Spinal cord (tissue), 9 donors: ENCODE measurements at regions not wholly inside any gene's neighbourhood (a gene's known extent, or its start where the extent isn't known, plus 50 kb on each side); places are given as distances from the start of the nearest gene placed in this dataset.
"Not testable (repeated sequence)": the region's sequence is repeated elsewhere in the genome, so short reads cannot be mapped to it uniquely, and the experiment has no call there.

ENCODE experiments used
- DNase-seq, 6 donors: peaks; one replicate each; pipeline versions ENCODE4 v3.0.0 to v3.0.0-alpha.2; 2013 to 2015; ENCODE audit warnings: low spot score in 6 of 6, low read depth in 4 of 6
- H3K27ac ChIP-seq: one replicate; pipeline ENCODE4 v1.5.1; 2013; ENCODE audit warnings: low read depth, low read length, control low read depth
- H3K27me3 ChIP-seq: one replicate; pipeline ENCODE4 v1.6.1; 2013; ENCODE audit warnings: low read length; ENCODE audit not compliant: control insufficient read depth, insufficient read depth
- H3K36me3 ChIP-seq: one replicate; pipeline ENCODE4 v1.6.1; 2013; ENCODE audit warnings: low read length; ENCODE audit not compliant: control insufficient read depth, insufficient read depth
- H3K4me1 ChIP-seq: one replicate; pipeline ENCODE4 v1.6.1; 2013; ENCODE audit warnings: low read length; ENCODE audit not compliant: control insufficient read depth, insufficient read depth
- H3K4me3 ChIP-seq: one replicate; pipeline ENCODE4 v1.5.1; 2013; ENCODE audit warnings: low read depth, low read length, control low read depth
- H3K9me3 ChIP-seq: one replicate; pipeline ENCODE4 v1.6.1; 2013; ENCODE audit warnings: low read length; ENCODE audit not compliant: control insufficient read depth, insufficient read depth
- WGBS: methylation state at CpG from one replicate; pipeline ENCODE4 v1.1.5; 2013; ENCODE audit warnings: missing lambda C conversion rate; ENCODE audit not compliant: insufficient coverage; 5-methylcytosine and 5-hydroxymethylcytosine counted together
- donor health status: healthy.

DNA sequence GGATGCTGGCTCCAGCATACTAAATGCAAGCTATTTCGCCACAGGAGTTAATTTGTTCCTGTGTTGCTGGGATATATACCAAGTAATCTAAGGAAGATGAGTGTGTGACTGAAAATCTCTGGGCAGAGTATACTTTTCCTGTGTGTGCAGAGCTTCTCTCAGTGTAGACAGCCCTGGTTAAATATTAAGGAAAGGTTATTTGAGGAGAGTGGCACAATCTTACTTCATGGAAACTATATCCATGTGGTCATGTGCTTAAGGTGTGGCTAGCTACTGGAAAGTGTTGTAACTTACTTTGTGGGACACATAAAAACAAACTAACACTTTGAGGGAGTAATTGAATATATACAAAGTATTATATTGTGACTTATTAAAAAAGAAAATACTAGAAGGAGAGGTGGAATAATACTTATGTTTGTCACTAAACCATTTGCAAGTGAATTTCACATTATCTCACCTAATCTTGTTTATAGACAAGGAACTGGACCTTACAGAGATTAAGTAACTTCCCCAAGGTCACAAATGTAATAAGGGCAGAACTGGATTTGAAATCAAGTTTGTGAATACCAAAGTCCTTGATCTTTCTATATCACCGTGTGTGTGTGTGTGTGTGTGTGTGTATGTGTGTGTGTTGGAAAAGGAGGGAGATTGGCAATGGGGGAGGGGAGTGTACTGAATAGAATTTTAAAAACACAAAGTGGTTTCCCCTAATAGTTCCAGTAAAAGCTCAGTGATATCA is 408.2 kb upstream of the NR3C2 start:
- DNase-seq = no peak

DNA sequence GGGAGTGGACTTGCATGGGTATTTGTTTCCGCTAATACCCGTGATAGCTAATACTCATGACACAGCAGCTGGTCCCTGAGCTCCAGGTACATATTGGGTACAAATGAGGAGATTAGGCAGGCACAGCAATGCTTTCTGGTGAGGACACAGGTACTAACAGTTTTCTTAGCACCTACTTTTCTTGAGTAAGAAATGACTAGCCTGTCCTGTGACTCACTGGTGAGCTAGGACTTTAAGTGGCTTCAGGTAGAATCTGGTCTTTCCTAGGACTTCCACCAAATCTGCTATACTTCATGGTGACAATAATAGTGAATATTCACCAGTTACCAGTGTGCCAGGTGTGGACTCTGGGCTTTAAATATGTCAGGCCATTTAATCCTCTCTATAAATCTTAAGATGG is 407.4 kb upstream of the NR3C2 start:
- H3K4me1 ChIP-seq = no peaks in the 10 kb centered on the region
- H3K27me3 ChIP-seq = no peaks in the 10 kb centered on the region
- H3K4me3 ChIP-seq = no peak overlapping the region
- no peak overlapping the region for H3K27ac ChIP-seq
- H3K9me3 ChIP-seq = no peaks in the 10 kb centered on the region
- no peak for DNase-seq
- no peaks in the 10 kb centered on the region for H3K36me3 ChIP-seq
- WGBS = 95% methylated on average over 2 of the region's 2 CpGs

More for the DNA sequence above, 408.2 kb upstream of the NR3C2 start:
- Histone ChIP-seq H3K27me3 (no peaks in the 10 kb centered on the region), H3K4me3 (no peak overlapping the region), H3K36me3 (no peaks in the 10 kb centered on the region), H3K9me3 (no peaks in the 10 kb centered on the region), H3K27ac (no peak overlapping the region), H3K4me1 (no peaks in the 10 kb centered on the region)
- 78% methylated on average over 2 of the region's 2 CpGs for WGBS

- Histone ChIP-seq H3K4me1 (no peaks in the 10 kb centered on the region), H3K36me3 (no peaks in the 10 kb centered on the region), H3K4me3 (no peak overlapping the region), H3K27me3 (no peaks in the 10 kb centered on the region), H3K9me3 (no peaks in the 10 kb centered on the region), H3K27ac (no peak overlapping the region)
- DNase-seq = peak in 1 of 6 donors; percentile 54
- 89% methylated on average over 7 of the region's 10 CpGs for WGBS
Measured at GRCh38 chr4:148847544-148848255, 405.5 kb upstream of the NR3C2 start.

- WGBS = 80% methylated on average over 1 of the region's 1 CpG
- Histone ChIP-seq H3K27ac (no peak overlapping the region), H3K4me1 (no peaks in the 10 kb centered on the region), H3K9me3 (no peaks in the 10 kb centered on the region), H3K27me3 (no peaks in the 10 kb centered on the region), H3K36me3 (no peaks in the 10 kb centered on the region), H3K4me3 (no peak overlapping the region)
- no peak for DNase-seq
Measured at GRCh38 chr4:148845609-148846008, 403.4 kb upstream of the NR3C2 start.

- DNase-seq = no peak
- H3K4me3 ChIP-seq = no peak overlapping the region
- WGBS = 100% methylated on average over 1 of the region's 3 CpGs
Measured at GRCh38 chr4:148843625-148844024, 401.4 kb upstream of the NR3C2 start.

GRCh38 chr4:148842843-148843242 is 400.6 kb upstream of the NR3C2 start:
- no peak overlapping the region for H3K4me3 ChIP-seq
- no peaks in the 10 kb centered on the region for H3K27me3 ChIP-seq
- DNase-seq = no peak
- no CpG with 5 or more reads among the region's 3 CpGs for WGBS
- no peaks in the 10 kb centered on the region for H3K4me1 ChIP-seq
- H3K9me3 ChIP-seq = no peaks in the 10 kb centered on the region
- H3K27ac ChIP-seq = no peak overlapping the region
- no peaks in the 10 kb centered on the region for H3K36me3 ChIP-seq

More at GRCh38 chr4:148843625-148844024, 401.4 kb upstream of the NR3C2 start:
- Histone ChIP-seq H3K4me1 (no peaks in the 10 kb centered on the region), H3K27ac (no peak overlapping the region), H3K36me3 (no peaks in the 10 kb centered on the region), H3K9me3 (no peaks in the 10 kb centered on the region), H3K27me3 (no peaks in the 10 kb centered on the region)

DNA sequence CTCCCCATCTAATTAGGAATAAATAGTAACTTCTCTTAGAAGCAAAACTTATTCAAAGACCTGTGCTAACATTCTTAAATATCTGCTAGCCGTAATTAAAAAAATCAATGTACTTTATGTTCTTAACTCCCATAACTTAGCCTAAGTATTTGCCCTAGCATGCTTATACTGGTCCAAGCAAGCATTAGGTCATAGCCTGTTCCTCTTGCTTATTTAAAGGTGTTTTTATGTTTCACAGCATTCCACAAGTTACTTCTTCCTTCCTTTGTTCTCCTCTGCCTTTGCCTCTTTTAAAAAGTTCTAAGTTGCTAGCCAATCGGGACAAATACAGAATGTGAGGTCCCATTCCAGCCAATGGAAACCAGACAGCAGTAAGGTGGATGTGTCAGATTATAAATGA is 395.4 kb upstream of the NR3C2 start:
- not testable (repeated sequence) for DNase-seq, H3K27ac ChIP-seq, H3K4me1 ChIP-seq, H3K9me3 ChIP-seq, H3K4me3 ChIP-seq, H3K36me3 ChIP-seq, H3K27me3 ChIP-seq
- no CpG with 5 or more reads among the region's 2 CpGs for WGBS

GRCh38 chr4:148834804-148835631 is 392.8 kb upstream of the NR3C2 start:
- Histone ChIP-seq H3K27me3 (no peaks in the 10 kb centered on the region), H3K36me3 (no peaks in the 10 kb centered on the region), H3K9me3 (no peaks in the 10 kb centered on the region), H3K4me1 (no peaks in the 10 kb centered on the region), H3K27ac (no peak overlapping the region), H3K4me3 (no peak overlapping the region)
- DNase-seq = no peak
- 70% methylated on average over 3 of the region's 6 CpGs for WGBS

- H3K4me3 ChIP-seq = no peak overlapping the region
- DNase-seq = peak in 1 of 6 donors; percentile 49
- no peak overlapping the region for H3K27ac ChIP-seq
- no peaks in the 10 kb centered on the region for H3K36me3 ChIP-seq
- H3K4me1 ChIP-seq = no peaks in the 10 kb centered on the region
- H3K9me3 ChIP-seq = no peaks in the 10 kb centered on the region
- H3K27me3 ChIP-seq = no peaks in the 10 kb centered on the region
Measured at GRCh38 chr4:148831945-148832344, 389.7 kb upstream of the NR3C2 start.
